K562 (cell line): ENCODE measurements at regions not wholly inside any gene's neighbourhood (a gene's known extent, or its start where the extent isn't known, plus 50 kb on each side); places are given as distances from the start of the nearest gene placed in this dataset.

Source experiments
- ATAC-seq: fragments of 200-7000 bp; cut with Tn5 transposase; 3 replicates; pipeline ENCODE4 v1.9.1; 2020; ENCODE audit warnings: moderate library complexity
- BruUV-seq: library from RNA; stranded (reverse); fragments of 400-500 nt; replicated peaks from 2 replicates; lab custom pipeline; 2021; lab: Mats Ljungman, UMichigan
- CTCF ChIA-PET: fragments of 300-600 bp; formaldehyde crosslinking; extraction: SDS; loops from one replicate; lab custom pipeline; 2021; ENCODE audit warnings: low intra/inter-chr PET ratio; lab: Yijun Ruan, JAX
- POLR2A ChIA-PET: fragments of 300-600, 350-650 bp; sonication (Branson Sonifier 250); formaldehyde crosslinking; extraction: SDS; loops from one replicate; lab custom pipeline; 2021; ENCODE audit warnings: antibody characterized with exemption, inconsistent platforms; lab: Yijun Ruan, JAX
- DNase-seq, 4 experiments: peaks; one replicate each; pipeline versions ENCODE4 v3.0.0 to v3.0.0-alpha.2; 2011 to 2018; ENCODE audit warnings: low spot score in 3 of 4, mixed read lengths in 3 of 4; ENCODE audit errors: extremely low read depth in 1 of 4
- FAIRE-seq: peaks from 2 replicates; lab custom pipeline; 2011; peaks lifted over from hg19 to GRCh38; lab: Jason Lieb, UNC
- H2AFZ ChIP-seq: 2 replicates; pipeline ENCODE4 v1.6.0; 2011; ENCODE audit warnings: low read depth, low read length, control low read depth, inconsistent platforms
- H3K27ac ChIP-seq: fragments of 200-600 bp; 3 replicates; pipeline ENCODE4 v1.8.0; 2011; ENCODE audit warnings: low read depth, mild to moderate bottlenecking, control low read depth, inconsistent platforms, low read length, moderate library complexity, mixed read lengths; ENCODE audit errors: extremely low read depth
- H3K27me3 ChIP-seq, 2 experiments: fragments of 300-600 bp in 1 of 2; 2 replicates in 1 of 2; 3 replicates in 1 of 2; pipeline versions ENCODE4 v1.6.0 to v1.8.0; 2011; ENCODE audit warnings: inconsistent platforms in 2 of 2, low read length in 2 of 2, mild to moderate bottlenecking in 1 of 2, mixed read lengths in 1 of 2, moderate library complexity in 1 of 2; ENCODE audit not compliant: control insufficient read depth in 2 of 2, insufficient read depth in 2 of 2
- H3K36me3 ChIP-seq: fragments of 300-600 bp; 3 replicates; pipeline ENCODE4 v1.8.0; 2011; ENCODE audit warnings: mild to moderate bottlenecking, low read length, inconsistent platforms; ENCODE audit not compliant: control insufficient read depth, insufficient read depth
- H3K4me1 ChIP-seq, 2 experiments: fragments of 200-600 bp in 1 of 2; replicated peaks in 1 of 2; 2 replicates in 1 of 2; 3 replicates in 1 of 2; pipeline versions ENCODE4 v1.5.1 to v1.8.0; 2011; ENCODE audit warnings: inconsistent platforms in 2 of 2, low read length in 2 of 2, mild to moderate bottlenecking in 1 of 2, mixed read lengths in 1 of 2, moderate library complexity in 1 of 2; ENCODE audit not compliant: control insufficient read depth in 2 of 2, insufficient read depth in 2 of 2
- H3K4me2 ChIP-seq: 2 replicates; pipeline ENCODE4 v1.6.1; 2011; ENCODE audit warnings: low read length, control low read depth, inconsistent platforms, mixed read lengths; ENCODE audit not compliant: insufficient read depth
- H3K4me3 ChIP-seq: fragments of 200-600 bp; sonication (generic), shearing (Covaris generic); 2 replicates; pipeline ENCODE4 v1.5.1; 2016; ENCODE audit warnings: control low read depth, inconsistent platforms
- H3K79me2 ChIP-seq: fragments of 200-600 bp; 3 replicates; pipeline ENCODE4 v1.8.0; 2011; ENCODE audit warnings: low read length, inconsistent platforms; ENCODE audit not compliant: control insufficient read depth, insufficient read depth
- H3K9ac ChIP-seq, 2 experiments: 2 replicates each; pipeline versions ENCODE4 v1.6.0 to v1.6.1; 2011; ENCODE audit warnings: low read depth in 2 of 2, low read length in 2 of 2, control low read depth in 1 of 2, inconsistent platforms in 1 of 2, mild to moderate bottlenecking in 1 of 2, mixed read lengths in 1 of 2; ENCODE audit not compliant: insufficient read depth in 1 of 2
- H3K9me1 ChIP-seq: one replicate; pipeline ENCODE4 v1.6.0; 2011; ENCODE audit warnings: inconsistent platforms, mild to moderate bottlenecking, low read length, moderate library complexity; ENCODE audit not compliant: control insufficient read depth, insufficient read depth
- H3K9me3 ChIP-seq: replicated peaks from 2 replicates; pipeline ENCODE4 v1.5.1; 2011; ENCODE audit warnings: low read depth, low read length, inconsistent platforms; ENCODE audit not compliant: control insufficient read depth, insufficient read depth
- H4K20me1 ChIP-seq: replicated peaks from 2 replicates; pipeline ENCODE4 v1.6.1; 2011; ENCODE audit warnings: low read length, inconsistent platforms, mixed read lengths; ENCODE audit not compliant: control insufficient read depth, insufficient read depth
- ARID3A ChIP-seq: IDR thresholded peaks from 2 replicates; pipeline ENCODE4 v1.6.1; 2012; ENCODE audit warnings: low read depth, low read length, improper control_type of control experiment, borderline replicate concordance
- C11orf30 ChIP-seq: fragments of 450-650 bp; IDR thresholded peaks from 2 replicates; pipeline ENCODE4 v1.6.1; 2016; ENCODE audit warnings: low read depth, mild to moderate bottlenecking
- HINFP ChIP-seq: fragments of 450-650 bp; conservative IDR thresholded peaks from 2 replicates; pipeline ENCODE4 v1.6.1; 2016; ENCODE audit warnings: missing genetic modification characterization, low read depth, mild to moderate bottlenecking, control low read depth, missing compliant biosample characterization
- HMG20B ChIP-seq: fragments of 250-450 bp; sonication (Bioruptor Pico); IDR thresholded peaks from 2 replicates; pipeline ENCODE4 v1.5.0; 2021; ENCODE audit warnings: mild to moderate bottlenecking
- HSF4 ChIP-seq: fragments of 250-450 bp; sonication (Bioruptor Pico); IDR thresholded peaks from 2 replicates; pipeline ENCODE4 v2.1.2; 2022; ENCODE audit warnings: mild to moderate bottlenecking, moderate library complexity, borderline replicate concordance
- KLF1 ChIP-seq: fragments of 450-650 bp; IDR thresholded peaks from 2 replicates; pipeline ENCODE4 v1.6.1; 2016; ENCODE audit warnings: missing genetic modification characterization, missing compliant biosample characterization
- KLF10 ChIP-seq: fragments of 250-450 bp; sonication (Bioruptor Pico); IDR thresholded peaks from 2 replicates; pipeline ENCODE4 v1.6.1; 2021; ENCODE audit warnings: matching md5 sums
- MAFF ChIP-seq: IDR thresholded peaks from 2 replicates; pipeline ENCODE4 v1.6.1; 2012; ENCODE audit warnings: low read length, improper control_type of control experiment
- MAFG ChIP-seq: fragments of 450-650 bp; conservative IDR thresholded peaks from 2 replicates; pipeline ENCODE4 v1.6.1; 2016; ENCODE audit warnings: missing genetic modification characterization, missing compliant biosample characterization
- MAFK ChIP-seq: IDR thresholded peaks from 2 replicates; pipeline ENCODE4 v1.6.1; 2011; ENCODE audit warnings: low read length, improper control_type of control experiment
- PCBP2 ChIP-seq: fragments of 200-400 bp; formaldehyde crosslinking; IDR thresholded peaks from 2 replicates; pipeline ENCODE4 v1.6.1; 2018; ENCODE audit warnings: low read length, low read depth, mild to moderate bottlenecking, moderate library complexity; ENCODE audit not compliant: poor library complexity, severe bottlenecking
- POLR2A ChIP-seq: fragments of 450-650 bp; conservative IDR thresholded peaks from 2 replicates; pipeline ENCODE4 v1.6.1; 2016
- THRAP3 ChIP-seq: fragments of 450-650 bp; IDR thresholded peaks from 2 replicates; pipeline ENCODE4 v1.6.1; 2016; ENCODE audit warnings: mild to moderate bottlenecking, inconsistent platforms, borderline replicate concordance
- VEZF1 ChIP-seq: fragments of 200-800 bp; sonication (Bioruptor generic); IDR thresholded peaks from 2 replicates; pipeline ENCODE4 v1.6.1; 2017; ENCODE audit warnings: missing genetic modification characterization, missing compliant biosample characterization
- ZNF316 ChIP-seq: fragments of 450-650 bp; IDR thresholded peaks from 2 replicates; pipeline ENCODE4 v1.6.1; 2016
- ZNF75A ChIP-seq: fragments of 450-650 bp; formaldehyde crosslinking; IDR thresholded peaks from 2 replicates; pipeline ENCODE4 v1.4.0; 2020; ENCODE audit warnings: mild to moderate bottlenecking
- WGBS: fragments of 100-300 bp; shearing (Covaris generic); methylation state at CpG from one replicate; pipeline ENCODE4 v1.1.6; 2016; ENCODE audit warnings: low coverage, mixed read lengths; ENCODE audit not compliant: insufficient coverage; ENCODE audit errors: missing lambda C conversion rate; 5-methylcytosine and 5-hydroxymethylcytosine counted together
- in situ Hi-C: fragments of 300-500 bp; cut with MboI; formaldehyde crosslinking; loops from 4 replicates; pipeline ENCODE4 v1.15.0; 2018; ENCODE audit warnings: inconsistent platforms, mixed read lengths
- intact Hi-C: fragments of 100-400 bp; cut with micrococcal nuclease; formaldehyde crosslinking; loops from 2 replicates; pipeline ENCODE4 v1.14.2; 2022

GRCh38 chr21:45354970-45355369, 50.0 kb upstream of the COL18A1 start:
- BruUV-seq, result no TSS peak
- Histone ChIP-seq H3K9ac (no peak overlapping the region), H3K27me3 (peaks cover 11 to 52% of the 10 kb centered on the region in 2 experiments), H3K4me3 (no peak overlapping the region), H3K36me3 (no peaks in the 10 kb centered on the region), H4K20me1 (peaks cover 8% of the 10 kb centered on the region; the same call in 1 of the 2 replicates), H3K27ac (no peak overlapping the region), H3K4me2 (no peak overlapping the region), H3K9me3 (no peaks in the 10 kb centered on the region), H3K79me2 (no peaks in the 10 kb centered on the region), H3K9me1 (no peaks in the 10 kb centered on the region), H2AFZ (no peak overlapping the region), H3K4me1 (peaks cover 17 to 55% of the 10 kb centered on the region in 2 experiments; a peak in 4 of 5 replicates)
- no peak for FAIRE-seq
- POLR2A ChIA-PET, result no interaction called here
- TF ChIP-seq ZNF316 (peak; percentile 93), THRAP3 (no peak), HINFP (tag) (no peak), ARID3A (0 out of 2 replicates have a peak, but pooled peaks have one; percentile 35), C11orf30 (peak; percentile 86), HMG20B (no peak), KLF1 (tag) (no peak), MAFF (peak; percentile 70), PCBP2 (no peak), ZNF75A (no peak), POLR2A (no peak), MAFG (tag) (peak; percentile 86), VEZF1 (no peak), KLF10 (no peak), MAFK (peak; percentile 54), HSF4 (CRISPR knock-in tag) (no peak)
- in situ Hi-C loops (no loop called here), intact Hi-C loops (loop anchor here (5.0 kb wide), 1 partner anchor 58 kb away; no protein-coding TSS in a partner anchor)
- CTCF ChIA-PET, result interaction anchor here (1.3 kb wide), 1 partner anchor 63 kb away, joined by 3 read pairs; no protein-coding TSS in a partner anchor
- no peak for ATAC-seq
- no peak for DNase-seq
- WGBS, result 0% methylated on average over 5 of the region's 5 CpGs
